Endodermal cell (in vitro differentiated cells): ENCODE measurements at regions not wholly inside any gene's neighbourhood (a gene's known extent, or its start where the extent isn't known, plus 50 kb on each side); places are given as distances from the start of the nearest gene placed in this dataset.

Experiments used
- DNase-seq: peaks from one replicate; pipeline ENCODE4 v3.0.0-alpha.2; 2017
- H3K27ac ChIP-seq: 2 replicates; pipeline ENCODE4 v1.5.1; 2013; ENCODE audit warnings: mild to moderate bottlenecking, low read depth, low read length, moderate library complexity
- H3K27me3 ChIP-seq: 2 replicates; pipeline ENCODE4 v1.6.1; 2013; ENCODE audit warnings: mild to moderate bottlenecking, low read length, moderate library complexity; ENCODE audit not compliant: insufficient read depth, control insufficient read depth, poor library complexity, severe bottlenecking
- H3K36me3 ChIP-seq: 2 replicates; pipeline ENCODE4 v1.7.0; 2013; ENCODE audit warnings: mild to moderate bottlenecking, low read length, moderate library complexity; ENCODE audit not compliant: control insufficient read depth, insufficient read depth
- H3K4me1 ChIP-seq: one replicate; pipeline ENCODE4 v1.7.0; 2013; ENCODE audit warnings: low read length; ENCODE audit not compliant: control insufficient read depth, insufficient read depth
- H3K4me3 ChIP-seq: 2 replicates; pipeline ENCODE4 v1.5.1; 2013; ENCODE audit warnings: mild to moderate bottlenecking, low read length, moderate library complexity
- H3K9ac ChIP-seq: 2 replicates; pipeline ENCODE4 v1.6.1; 2013; ENCODE audit warnings: mild to moderate bottlenecking, low read length, moderate library complexity; ENCODE audit not compliant: poor library complexity, severe bottlenecking; ENCODE audit errors: extremely low read depth
- H3K9me3 ChIP-seq: 2 replicates; pipeline ENCODE4 v1.6.1; 2013; ENCODE audit warnings: mild to moderate bottlenecking, low read length, moderate library complexity; ENCODE audit not compliant: control insufficient read depth
- H3K27ac Mint-ChIP-seq: 2 replicates; pipeline ENCODE4 v1.8.0; 2020; ENCODE audit warnings: mixed read lengths
- H3K27me3 Mint-ChIP-seq: 2 replicates; pipeline ENCODE4 v1.8.0; 2021; ENCODE audit warnings: mild to moderate bottlenecking, mixed read lengths; ENCODE audit not compliant: insufficient read depth
- H3K36me3 Mint-ChIP-seq: 2 replicates; pipeline ENCODE4 v1.8.0; 2020; ENCODE audit warnings: low read depth, mixed read lengths
- H3K4me1 Mint-ChIP-seq: 2 replicates; pipeline ENCODE4 v1.8.0; 2020; ENCODE audit warnings: mixed read lengths
- H3K4me3 Mint-ChIP-seq: 2 replicates; pipeline ENCODE4 v1.8.0; 2020; ENCODE audit warnings: mild to moderate bottlenecking, moderate library complexity, mixed read lengths
- H3K9me3 Mint-ChIP-seq: 2 replicates; pipeline ENCODE4 v1.8.0; 2020; ENCODE audit warnings: mild to moderate bottlenecking, mixed read lengths
- CTCF ChIP-seq: fragments of 200-600 bp; sonication (generic); conservative IDR thresholded peaks from 2 replicates; pipeline ENCODE4 v1.5.0; 2021; ENCODE audit warnings: antibody characterized with exemption, mild to moderate bottlenecking
- WGBS, 2 experiments: methylation state at CpG; one replicate each; pipeline versions ENCODE4 v1.1.5 to v1.1.7; 2013; ENCODE audit warnings: missing lambda C conversion rate in 2 of 2, mixed read lengths in 1 of 2; ENCODE audit not compliant: insufficient coverage in 1 of 2, insufficient read length in 1 of 2; 5-methylcytosine and 5-hydroxymethylcytosine counted together

- TF ChIP-seq CTCF, result no peak
- H3K36me3 ChIP-seq, result no peaks in the 10 kb centered on the region
- Mint-ChIP-seq H3K27me3 (peaks cover 8% of the 10 kb centered on the region), H3K4me1 (peaks cover 16% of the 10 kb centered on the region), H3K27ac (no peak overlapping the region), H3K9me3 (no peaks in the 10 kb centered on the region), H3K4me3 (no peak overlapping the region), H3K36me3 (no peaks in the 10 kb centered on the region)
- no peaks in the 10 kb centered on the region for H3K27me3 ChIP-seq
- WGBS, 2 experiments, result 89 to 96% methylated on average over 4 of the region's 4 CpGs
- H3K9me3 ChIP-seq, result no peaks in the 10 kb centered on the region
- no peak overlapping the region for H3K4me3 ChIP-seq
- no peak for DNase-seq
- no peak overlapping the region for H3K9ac ChIP-seq
- no peak overlapping the region for H3K27ac ChIP-seq
- H3K4me1 ChIP-seq, result no peaks in the 10 kb centered on the region
Observed at GRCh38 chr17:71464241-71464640, 656.6 kb upstream of the SOX9 start.

GRCh38 chr17:71464751-71465150 lies 656.1 kb upstream of the SOX9 start:
- Histone ChIP-seq H3K27ac (no peak overlapping the region), H3K9me3 (no peaks in the 10 kb centered on the region), H3K4me1 (no peaks in the 10 kb centered on the region), H3K27me3 (no peaks in the 10 kb centered on the region), H3K4me3 (no peak overlapping the region), H3K36me3 (no peaks in the 10 kb centered on the region), H3K9ac (no peak overlapping the region)
- 95 to 96% methylated on average over 4 to 5 of the region's 5 CpGs for WGBS, 2 experiments
- no peaks in the 10 kb centered on the region for H3K36me3 Mint-ChIP-seq
- no peak for TF ChIP-seq CTCF
- peaks cover 8% of the 10 kb centered on the region for H3K27me3 Mint-ChIP-seq
- H3K4me1 Mint-ChIP-seq, result peaks cover 16% of the 10 kb centered on the region
- no peaks in the 10 kb centered on the region for H3K9me3 Mint-ChIP-seq
- no peak for DNase-seq
- no peak overlapping the region for H3K27ac Mint-ChIP-seq
- H3K4me3 Mint-ChIP-seq, result no peak overlapping the region

GRCh38 chr17:71467719-71468118 lies 653.1 kb upstream of the SOX9 start:
- WGBS, 2 experiments, result 89 to 93% methylated on average over 2 of the region's 2 CpGs
- Histone ChIP-seq H3K9me3 (no peaks in the 10 kb centered on the region), H3K27me3 (no peaks in the 10 kb centered on the region), H3K27ac (no peak overlapping the region), H3K36me3 (no peaks in the 10 kb centered on the region), H3K4me1 (no peaks in the 10 kb centered on the region), H3K4me3 (no peak overlapping the region), H3K9ac (no peak overlapping the region)
- H3K4me3 Mint-ChIP-seq, result no peak overlapping the region
- H3K27me3 Mint-ChIP-seq, result peaks cover 5% of the 10 kb centered on the region
- H3K4me1 Mint-ChIP-seq, result peaks cover 4% of the 10 kb centered on the region
- DNase-seq, result no peak
- TF ChIP-seq CTCF, result no peak
- H3K36me3 Mint-ChIP-seq, result no peaks in the 10 kb centered on the region
- H3K27ac Mint-ChIP-seq, result no peak overlapping the region
- H3K9me3 Mint-ChIP-seq, result no peaks in the 10 kb centered on the region
